ENCODE measurements at regions not wholly inside any gene's neighbourhood (a gene's known extent, or its start where the extent isn't known, plus 50 kb on each side); places are given as distances from the start of the nearest gene placed in this dataset.

GRCh38 chr15:87805117-87805820 is 451.3 kb downstream of the NTRK3 start:
- DNase-seq (ENCODE audit: insufficient read length, low spot score) (no peak), FAIRE-seq (no peak)

DNA sequence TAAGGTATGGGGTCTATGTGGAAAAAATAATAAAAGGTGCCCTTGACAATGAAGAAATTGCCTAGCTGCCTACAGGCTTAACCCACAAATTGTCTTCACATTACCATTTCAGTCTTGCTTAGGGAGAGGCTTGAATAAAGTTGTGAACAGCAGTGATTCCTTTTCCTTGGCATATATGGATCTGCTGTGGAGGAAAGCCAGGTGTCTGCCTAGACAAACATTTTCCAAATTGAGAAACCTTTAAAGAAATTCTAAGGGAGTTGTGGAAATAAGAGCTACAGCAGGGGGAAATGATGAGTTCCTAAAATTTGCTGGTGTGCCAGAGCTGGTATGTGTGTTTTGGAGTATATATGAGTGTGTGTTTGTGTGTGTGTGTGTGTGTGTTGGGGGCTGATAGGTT is 452.1 kb downstream of the NTRK3 start:
- FAIRE-seq (no peak), DNase-seq (ENCODE audit: insufficient read length, low spot score) (no peak)

DNA sequence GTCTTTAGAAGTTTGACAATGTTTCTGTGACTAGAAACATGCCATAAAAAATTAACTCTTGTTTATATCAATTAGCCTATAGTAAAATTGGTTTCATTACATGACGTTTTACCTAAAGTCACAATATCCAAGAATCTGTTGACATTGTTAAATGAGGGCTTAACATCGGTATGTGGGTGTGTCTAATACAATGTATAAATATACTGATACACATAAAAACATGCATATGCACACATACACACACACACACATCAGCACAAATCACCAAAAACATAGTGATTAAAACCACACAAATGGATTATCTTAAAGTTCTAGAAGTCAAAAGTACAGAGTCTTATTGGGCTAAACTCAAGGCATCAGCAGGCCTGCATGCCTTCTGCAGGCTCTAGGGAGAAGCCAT is 456.7 kb downstream of the NTRK3 start:
- no peak for DNase-seq (ENCODE audit: insufficient read length, low spot score)
- FAIRE-seq: no peak

DNA sequence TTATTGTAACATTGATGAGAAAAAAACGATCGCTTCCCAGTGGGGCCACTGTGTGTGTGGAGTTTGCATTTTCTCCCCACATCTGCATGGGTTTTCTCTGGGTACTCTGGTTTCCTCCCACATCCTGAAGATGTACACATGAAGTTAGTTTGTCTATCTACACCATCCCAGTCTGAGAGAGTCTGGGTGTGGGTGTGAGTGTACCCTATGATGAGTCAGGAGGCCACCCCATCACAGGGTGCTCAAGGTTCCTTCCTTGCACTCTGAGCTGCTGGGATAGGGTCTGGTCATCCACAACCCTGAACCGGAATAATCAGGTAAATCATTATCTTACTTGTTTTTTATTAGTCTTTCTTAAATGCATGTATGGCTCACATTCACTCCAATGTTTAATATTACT is 457.1 kb downstream of the NTRK3 start:
- no peak for FAIRE-seq

GRCh38 chr15:87793725-87794124 is 462.8 kb downstream of the NTRK3 start:
- DNase-seq (ENCODE audit: insufficient read length, low spot score) (no peak), FAIRE-seq (no peak)

More for the DNA sequence above, 457.1 kb downstream of the NTRK3 start:
- DNase-seq (ENCODE audit: insufficient read length, low spot score): no peak

- FAIRE-seq (no peak), DNase-seq (ENCODE audit: insufficient read length, low spot score) (no peak)
These were observed 464.1 kb downstream of the NTRK3 start for GRCh38 chr15:87792250-87793040.

GRCh38 chr15:87781959-87782625 is 474.4 kb downstream of the NTRK3 start:
- DNase-seq (ENCODE audit: insufficient read length, low spot score) (no peak), FAIRE-seq (no peak)

- FAIRE-seq (no peak), DNase-seq (ENCODE audit: insufficient read length, low spot score) (no peak)
These were observed 476.8 kb downstream of the NTRK3 start for GRCh38 chr15:87779746-87780145.

DNA sequence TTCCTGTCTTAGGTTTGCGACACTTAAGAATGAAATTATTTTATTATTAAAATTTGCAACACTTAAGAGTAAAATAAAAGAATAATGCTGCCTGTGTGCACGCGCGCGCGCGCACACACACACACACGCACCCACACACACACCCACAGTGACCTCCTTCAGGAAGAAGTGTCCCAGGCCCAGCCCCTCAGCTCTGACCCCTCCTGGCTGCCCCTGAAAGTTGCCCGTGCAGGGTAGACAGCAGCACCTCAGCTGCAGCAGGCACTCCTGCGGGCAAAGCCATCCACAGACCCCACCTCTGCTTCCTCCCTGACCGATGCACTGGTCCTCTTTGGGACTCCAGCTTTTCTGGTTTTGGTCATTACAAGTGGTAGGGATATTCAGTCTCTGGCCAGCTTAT is 478.2 kb downstream of the NTRK3 start:
- no peak for FAIRE-seq
- DNase-seq (ENCODE audit: insufficient read length, low spot score): no peak

- peak; percentile 43 for DNase-seq (ENCODE audit: insufficient read length, low spot score)
- peak; percentile 42 for FAIRE-seq
These were observed 479.4 kb downstream of the NTRK3 start for GRCh38 chr15:87777054-87777561.

DNA sequence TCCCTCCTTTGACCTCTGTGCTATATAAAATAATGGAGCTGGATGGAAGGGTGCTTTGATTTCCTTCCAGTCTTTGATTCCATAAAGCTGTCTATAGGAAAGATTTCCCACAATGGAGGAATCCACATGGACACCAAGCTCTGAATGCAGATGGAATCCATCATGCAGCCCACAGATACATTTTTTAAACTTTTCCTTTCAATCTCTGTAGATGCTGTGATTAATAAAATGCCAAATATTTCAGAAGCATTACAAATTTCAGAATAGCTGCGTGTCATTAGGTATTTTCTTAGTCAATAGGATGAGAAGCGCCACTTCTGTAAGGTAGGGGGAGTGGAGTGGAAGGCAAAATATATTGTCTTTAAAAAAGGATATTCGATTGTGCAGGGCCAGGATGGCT is 489.0 kb downstream of the NTRK3 start:
- no peak for FAIRE-seq
- no peak for DNase-seq (ENCODE audit: insufficient read length, low spot score)

DNA sequence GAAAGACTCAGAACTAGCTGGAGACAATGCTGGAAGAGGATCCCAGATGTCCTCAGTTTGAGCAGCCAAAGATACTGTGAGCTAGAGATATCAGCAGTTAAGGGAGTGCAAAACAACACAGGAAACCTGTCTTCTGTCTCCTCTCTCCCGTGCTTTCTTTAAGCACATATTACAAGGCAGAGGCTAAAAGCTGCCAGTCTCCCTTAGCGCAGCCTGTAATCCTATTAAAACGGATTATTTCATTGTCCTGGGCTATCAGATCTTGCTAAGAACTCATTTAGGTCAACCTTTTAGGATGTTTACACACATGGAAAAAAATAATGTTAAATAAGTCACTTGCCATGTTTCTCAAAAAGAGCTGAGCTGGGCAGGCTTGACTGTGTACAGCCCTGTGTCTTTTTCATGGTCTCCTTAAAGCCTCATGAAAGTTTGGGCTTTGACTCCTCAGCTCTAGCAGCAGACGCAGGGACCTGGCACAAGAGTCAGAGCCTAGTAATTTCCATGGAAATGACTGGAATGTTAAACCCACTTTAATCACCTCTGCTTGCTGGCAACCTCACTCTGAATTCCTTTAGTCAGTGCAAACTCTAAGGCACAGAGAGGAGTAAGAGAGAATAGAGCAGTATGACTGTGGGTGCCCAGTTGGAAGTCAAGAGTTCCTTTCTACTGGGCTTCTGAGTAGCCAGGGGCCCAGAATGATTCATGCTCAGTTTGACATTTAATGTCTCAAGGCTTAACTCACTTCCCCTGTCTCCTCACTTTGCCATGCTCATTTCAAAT is 491.9 kb downstream of the NTRK3 start:
- peak; percentile 45 for DNase-seq (ENCODE audit: insufficient read length, low spot score)
- no peak for FAIRE-seq

DNA sequence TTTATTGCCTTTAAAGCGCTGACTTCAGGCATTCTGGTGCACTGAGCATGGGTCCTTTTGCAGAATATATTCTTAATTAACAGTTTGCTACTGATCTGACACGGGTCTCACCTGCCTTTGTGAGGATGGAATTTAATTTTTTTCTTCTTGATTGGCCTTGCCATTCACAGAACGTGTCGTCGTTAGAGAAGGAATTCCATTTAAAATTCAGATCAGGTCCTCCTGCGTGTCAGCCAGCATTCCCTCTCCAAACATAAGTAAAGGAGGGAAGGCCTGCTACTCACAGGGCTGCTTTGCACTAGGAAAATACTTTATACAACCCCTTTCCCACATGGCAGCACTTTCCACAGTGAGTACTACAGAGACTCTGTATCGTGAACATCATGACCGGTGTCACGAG is 492.7 kb downstream of the NTRK3 start:
- FAIRE-seq (no peak), DNase-seq (ENCODE audit: insufficient read length, low spot score) (no peak)

- FAIRE-seq: no peak
- DNase-seq (ENCODE audit: insufficient read length, low spot score): no peak
These were observed 494.6 kb downstream of the NTRK3 start for GRCh38 chr15:87761736-87762509.

GRCh38 chr15:87760547-87761314 is 495.8 kb downstream of the NTRK3 start:
- DNase-seq (ENCODE audit: insufficient read length, low spot score) (no peak), FAIRE-seq (no peak)

DNA sequence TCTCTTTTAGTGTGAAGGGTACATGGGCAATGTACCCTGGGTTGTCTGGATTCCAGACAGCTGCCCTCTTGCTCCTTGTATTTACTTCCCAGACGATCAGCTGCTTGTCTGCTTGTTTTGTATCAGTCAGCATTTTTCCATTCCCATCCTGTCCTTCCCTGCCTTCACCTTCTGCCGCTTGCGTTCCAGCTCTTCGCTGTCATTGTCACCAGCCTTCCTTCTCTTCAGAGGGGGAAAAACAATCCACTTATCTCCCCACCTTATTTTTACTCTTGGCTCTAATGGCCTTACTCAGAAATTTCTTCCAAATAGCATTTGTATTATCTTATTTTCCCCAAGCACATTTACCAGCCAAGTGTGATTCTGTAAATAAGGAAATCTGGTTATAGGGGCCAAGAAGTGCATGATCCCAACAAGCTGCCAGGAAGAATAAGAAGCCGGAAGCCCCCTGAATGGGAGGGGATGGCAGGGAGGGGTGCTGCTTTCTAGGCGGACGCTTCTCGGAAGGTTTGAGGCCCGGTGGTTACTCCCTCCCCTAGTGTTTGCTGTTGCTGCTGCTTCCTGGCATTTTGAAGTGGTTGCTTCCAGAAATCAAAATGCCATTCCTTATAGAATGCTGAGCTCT is 497.6 kb downstream of the NTRK3 start:
- FAIRE-seq (no peak), DNase-seq (ENCODE audit: insufficient read length, low spot score) (no peak)

DNA sequence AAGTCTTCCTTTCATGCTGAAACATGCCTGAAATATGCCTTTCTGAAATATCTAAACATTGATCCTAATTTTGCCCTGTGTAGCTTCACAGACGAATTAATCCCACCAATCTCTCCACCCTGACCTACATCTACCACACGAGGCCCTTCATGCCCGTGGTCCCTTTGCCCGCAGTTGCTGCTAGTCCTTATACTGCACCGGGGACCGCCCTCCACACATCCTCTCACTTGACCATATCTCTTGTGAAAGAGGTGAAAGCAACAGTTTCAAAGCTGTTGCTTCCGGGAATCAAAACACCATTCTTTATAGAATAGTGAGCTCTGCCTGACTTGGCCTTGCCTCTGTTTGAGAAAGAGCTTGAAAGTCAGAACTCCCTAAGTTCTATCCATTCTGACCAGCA is 499.5 kb downstream of the NTRK3 start:
- DNase-seq (ENCODE audit: insufficient read length, low spot score): no peak
- no peak for FAIRE-seq

DNA sequence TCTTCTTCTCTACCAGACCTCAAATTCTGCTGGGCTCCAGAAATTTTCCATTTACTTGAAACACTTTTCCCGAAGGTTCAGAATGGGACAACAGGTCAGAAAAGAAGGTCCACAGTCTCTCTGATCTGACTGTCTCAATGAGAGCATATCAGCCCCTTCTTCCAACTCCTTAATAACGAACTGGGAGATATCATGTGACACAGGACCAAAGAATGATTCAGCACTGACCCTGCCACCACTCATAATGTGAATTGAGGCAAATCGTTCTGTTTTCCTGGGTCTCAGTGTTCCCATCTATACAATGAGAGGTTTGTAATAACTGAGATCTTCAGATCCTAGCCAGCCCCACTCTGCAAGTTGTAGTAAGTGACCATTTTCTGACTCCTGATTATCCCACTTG is 500.5 kb downstream of the NTRK3 start:
- no peak for DNase-seq (ENCODE audit: insufficient read length, low spot score)
- FAIRE-seq: no peak

- DNase-seq (ENCODE audit: insufficient read length, low spot score) (no peak), FAIRE-seq (no peak)
These were observed 501.3 kb downstream of the NTRK3 start for GRCh38 chr15:87755226-87755625.
